Prostate gland (tissue), 2 donors: ENCODE measurements at regions not wholly inside any gene's neighbourhood (a gene's known extent, or its start where the extent isn't known, plus 50 kb on each side); places are given as distances from the start of the nearest gene placed in this dataset.

Experiments used
- DNase-seq: peaks from one replicate; pipeline ENCODE4 v3.0.0-alpha.2; 2019; ENCODE audit warnings: low spot score
- H3K27ac ChIP-seq, 2 donors: fragments of 200-600 bp; sonication (generic); 2 replicates each; pipeline ENCODE4 v1.5.1; 2017 to 2019
- H3K27me3 ChIP-seq: fragments of 200-600 bp; sonication (generic); replicated peaks from 2 replicates; pipeline ENCODE4 v1.5.1; 2019; ENCODE audit not compliant: insufficient read depth
- H3K36me3 ChIP-seq, 2 donors: fragments of 200-600 bp; sonication (generic); 1 replicate in 1 of 2; 2 replicates in 1 of 2; pipeline versions ENCODE4 v1.5.1 to v1.8.1; 2017 to 2019
- H3K4me1 ChIP-seq: fragments of 200-600 bp; sonication (generic); replicated peaks from 2 replicates; pipeline ENCODE4 v1.5.1; 2019
- H3K4me3 ChIP-seq, 2 donors: fragments of 200-600 bp; sonication (generic); 2 replicates each; pipeline ENCODE4 v1.5.1; 2017 to 2019
- H3K9me3 ChIP-seq: fragments of 200-600 bp; sonication (generic); 2 replicates; pipeline ENCODE4 v1.5.1; 2017
- CTCF ChIP-seq, 4 experiments: fragments of 200-600 bp in 2 of 4; fragments of 450-650 bp in 2 of 4; sonication (generic) in 2 of 4; IDR thresholded peaks; 1 replicate in 3 of 4; 2 replicates in 1 of 4; pipeline ENCODE4 v1.5.1; 2016 to 2019; ENCODE audit warnings: antibody characterized with exemption in 4 of 4, mild to moderate bottlenecking in 2 of 4, moderate library complexity in 2 of 4
- POLR2A ChIP-seq: fragments of 450-650 bp; IDR thresholded peaks from one replicate; pipeline ENCODE4 v1.6.1; 2016; ENCODE audit warnings: antibody characterized with exemption, mild to moderate bottlenecking
- POLR2AphosphoS5 ChIP-seq: sonication (generic); formaldehyde crosslinking; IDR thresholded peaks from one replicate; pipeline ENCODE4 v1.6.1; 2017; ENCODE audit warnings: antibody characterized with exemption
- WGBS: methylation state at CpG from one replicate; pipeline ENCODE4 v1.1.5; 2018; 5-methylcytosine and 5-hydroxymethylcytosine counted together
- intact Hi-C: fragments of 100-400 bp; cut with DNase I; formaldehyde crosslinking; loops from one replicate; pipeline ENCODE4 v1.14.2; 2022

- no peaks in the 10 kb centered on the region for H3K27me3 ChIP-seq
- 71% methylated on average over 2 of the region's 2 CpGs for WGBS
- intact Hi-C loops: no loop called here
- no peak for TF ChIP-seq POLR2AphosphoS5
- DNase-seq: no peak
- H3K27ac ChIP-seq: no peak overlapping the region
- H3K4me3 ChIP-seq: no peak overlapping the region
- no peaks in the 10 kb centered on the region for H3K9me3 ChIP-seq
- no peaks in the 10 kb centered on the region for H3K36me3 ChIP-seq
- H3K4me1 ChIP-seq: no peaks in the 10 kb centered on the region
These were observed 87.3 kb upstream of the GNAQ start for GRCh38 chr9:78118742-78119473.

GRCh38 chr9:78115073-78115472, 83.5 kb upstream of the GNAQ start:
- H3K36me3 ChIP-seq: no peaks in the 10 kb centered on the region
- WGBS: 100% methylated on average over 1 of the region's 1 CpG
- H3K4me1 ChIP-seq: no peaks in the 10 kb centered on the region
- no peak overlapping the region for H3K4me3 ChIP-seq
- no peaks in the 10 kb centered on the region for H3K27me3 ChIP-seq
- no peak for DNase-seq
- peak in 1 of 4 experiments; percentile 16 for TF ChIP-seq CTCF (IDR thresholded peaks at IDR 0.05)
- no peak for TF ChIP-seq POLR2AphosphoS5
- H3K27ac ChIP-seq: no peak overlapping the region
- intact Hi-C loops: no loop called here
- H3K9me3 ChIP-seq: no peaks in the 10 kb centered on the region

- Histone ChIP-seq H3K27ac (no peak overlapping the region), H3K4me3 (no peak overlapping the region), H3K36me3 (no peaks in the 10 kb centered on the region), H3K9me3 (no peaks in the 10 kb centered on the region), H3K27me3 (no peaks in the 10 kb centered on the region), H3K4me1 (no peaks in the 10 kb centered on the region)
- 48% methylated on average over 4 of the region's 4 CpGs for WGBS
- intact Hi-C loops: no loop called here
- DNase-seq: no peak
- TF ChIP-seq CTCF (IDR thresholded peaks at IDR 0.05) (no peak), POLR2AphosphoS5 (no peak), POLR2A (no peak)
These were observed 83.0 kb upstream of the GNAQ start for GRCh38 chr9:78114581-78114980.

- 85% methylated on average over 3 of the region's 3 CpGs for WGBS
- Histone ChIP-seq H3K9me3 (no peaks in the 10 kb centered on the region), H3K27me3 (no peaks in the 10 kb centered on the region), H3K4me3 (no peak overlapping the region), H3K36me3 (no peaks in the 10 kb centered on the region), H3K4me1 (no peaks in the 10 kb centered on the region), H3K27ac (no peak overlapping the region)
- no peak for TF ChIP-seq CTCF (IDR thresholded peaks at IDR 0.05)
- no peak for TF ChIP-seq POLR2A
- TF ChIP-seq POLR2AphosphoS5: no peak
- intact Hi-C loops: no loop called here
- no peak for DNase-seq
These were observed 80.8 kb upstream of the GNAQ start for GRCh38 chr9:78112406-78112805.

- Histone ChIP-seq H3K36me3 (no peaks in the 10 kb centered on the region), H3K27ac (no peak overlapping the region), H3K4me1 (no peaks in the 10 kb centered on the region), H3K9me3 (no peaks in the 10 kb centered on the region), H3K4me3 (no peak overlapping the region), H3K27me3 (no peaks in the 10 kb centered on the region)
- 91% methylated on average over 3 of the region's 3 CpGs for WGBS
- no peak for DNase-seq
- TF ChIP-seq POLR2AphosphoS5: no peak
- no peak for TF ChIP-seq CTCF (IDR thresholded peaks at IDR 0.05)
- no peak for TF ChIP-seq POLR2A
- intact Hi-C loops: no loop called here
These were observed 80.4 kb upstream of the GNAQ start for GRCh38 chr9:78112004-78112403.
